T-cell (primary cell): ENCODE measurements at regions not wholly inside any gene's neighbourhood (a gene's known extent, or its start where the extent isn't known, plus 50 kb on each side); places are given as distances from the start of the nearest gene placed in this dataset.

Source experiments
- ATAC-seq, 4 experiments: fragments of 200-7000 bp in 3 of 4; fragments of 150-1000 bp in 1 of 4; cut with Tn5 transposase; replicated peaks in 1 of 4; 1 replicate in 3 of 4; 2 replicates in 1 of 4; pipeline ENCODE4 v1.10.0; 2021; ENCODE audit warnings: moderate library complexity in 3 of 4, mild to moderate bottlenecking in 2 of 4, moderate number of reproducible peaks in 1 of 4
- CTCF ChIA-PET, 2 donors: fragments of 300-600 bp; sonication (Branson Sonifier 250); formaldehyde crosslinking; loops; one replicate each; lab custom pipeline; 2022; ENCODE audit warnings: antibody characterized with exemption in 2 of 2; lab: Charles Lee
- POLR2A ChIA-PET, 2 donors: fragments of 300-600 bp; sonication (Branson Sonifier 250); formaldehyde crosslinking; loops; one replicate each; lab custom pipeline; 2022; ENCODE audit warnings: antibody characterized with exemption in 2 of 2; lab: Charles Lee
- DNase-seq, 35 experiments: peaks; one replicate each; pipeline versions ENCODE4 v3.0.0 to v3.0.0-alpha.2; 2013 to 2023
- H3K27ac ChIP-seq: one replicate; pipeline ENCODE4 v1.5.1; 2013; ENCODE audit warnings: low read length
- H3K27me3 ChIP-seq, 2 experiments: replicated peaks in 1 of 2; 1 replicate in 1 of 2; 2 replicates in 1 of 2; pipeline versions ENCODE4 v1.6.1 to v1.7.0; 2013; ENCODE audit warnings: low read length in 1 of 2, mixed read lengths in 1 of 2; ENCODE audit not compliant: control insufficient read depth in 2 of 2, insufficient read depth in 2 of 2; ENCODE audit errors: extremely low read depth in 1 of 2
- H3K36me3 ChIP-seq, 2 donors: 1 replicate in 1 of 2; 2 replicates in 1 of 2; pipeline versions ENCODE4 v1.6.1 to v1.7.0; 2013; ENCODE audit warnings: low read length in 1 of 2; ENCODE audit not compliant: control insufficient read depth in 2 of 2, insufficient read depth in 1 of 2; ENCODE audit errors: extremely low read depth in 1 of 2
- H3K4me1 ChIP-seq, 2 experiments: 1 replicate in 1 of 2; 2 replicates in 1 of 2; pipeline versions ENCODE4 v1.6.1 to v1.7.0; 2013; ENCODE audit warnings: low read length in 2 of 2, mixed read lengths in 1 of 2; ENCODE audit not compliant: insufficient read depth in 2 of 2, control insufficient read depth in 1 of 2; ENCODE audit errors: extremely low read depth in 1 of 2
- H3K4me3 ChIP-seq, 2 donors: 1 replicate in 1 of 2; 2 replicates in 1 of 2; pipeline versions ENCODE4 v1.5.1 to v1.7.0; 2013; ENCODE audit warnings: mild to moderate bottlenecking in 2 of 2, low read length in 1 of 2, moderate library complexity in 1 of 2; ENCODE audit not compliant: control insufficient read depth in 1 of 2; ENCODE audit errors: extremely low read depth in 1 of 2
- H3K9me3 ChIP-seq: 2 replicates; pipeline ENCODE4 v1.7.0; 2013
- H3K27ac Mint-ChIP-seq, 2 donors: one replicate each; pipeline ENCODE4 v1.8.0; 2020 to 2021; ENCODE audit warnings: mild to moderate bottlenecking in 2 of 2, mixed read lengths in 2 of 2
- H3K27me3 Mint-ChIP-seq, 2 donors: one replicate each; pipeline ENCODE4 v1.8.0; 2021 to 2022; ENCODE audit warnings: mixed read lengths in 2 of 2
- H3K36me3 Mint-ChIP-seq: one replicate; pipeline ENCODE4 v1.8.0; 2021; ENCODE audit warnings: mixed read lengths
- H3K4me1 Mint-ChIP-seq, 3 donors: one replicate each; pipeline ENCODE4 v1.8.0; 2020 to 2022; ENCODE audit warnings: mixed read lengths in 3 of 3, mild to moderate bottlenecking in 1 of 3
- H3K4me3 Mint-ChIP-seq, 3 donors: one replicate each; pipeline ENCODE4 v1.8.0; 2020 to 2022; ENCODE audit warnings: mild to moderate bottlenecking in 3 of 3, mixed read lengths in 3 of 3, moderate library complexity in 3 of 3
- H3K9me3 Mint-ChIP-seq, 3 donors: one replicate each; pipeline ENCODE4 v1.8.0; 2020 to 2022; ENCODE audit warnings: mixed read lengths in 3 of 3
- WGBS: methylation state at CpG from one replicate; pipeline ENCODE4 v1.1.5; 2013; ENCODE audit warnings: missing lambda C conversion rate; ENCODE audit not compliant: insufficient coverage; 5-methylcytosine and 5-hydroxymethylcytosine counted together

DNA sequence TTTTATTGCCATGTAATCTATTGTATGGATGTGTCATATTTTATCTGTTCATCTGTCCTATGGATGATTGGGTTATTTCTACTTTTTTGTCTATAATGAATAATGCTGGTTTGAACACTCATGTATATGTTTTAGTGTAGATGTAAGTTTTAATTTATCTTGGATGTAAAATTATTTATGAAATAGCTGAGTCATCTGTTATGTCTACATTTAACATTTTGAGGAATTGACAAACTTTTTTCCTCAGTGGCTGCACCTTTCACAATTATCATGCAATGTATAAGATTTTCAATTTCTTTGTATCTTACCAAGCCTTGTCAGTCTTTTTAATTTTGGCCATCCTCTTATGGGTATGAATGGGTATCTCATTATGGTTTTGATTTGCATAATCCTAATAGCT, 666.4 kb downstream of the DIPK2A start:
- no peak overlapping the region for H3K4me3 Mint-ChIP-seq
- H3K27ac ChIP-seq: no peak overlapping the region
- no peaks in the 10 kb centered on the region for H3K27me3 Mint-ChIP-seq
- H3K4me3 ChIP-seq: no peak overlapping the region
- no peaks in the 10 kb centered on the region for H3K36me3 ChIP-seq
- H3K36me3 Mint-ChIP-seq: no peaks in the 10 kb centered on the region
- no peaks in the 10 kb centered on the region for H3K27me3 ChIP-seq
- no peaks in the 10 kb centered on the region for H3K4me1 Mint-ChIP-seq
- ChIA-PET CTCF (no interaction called here), POLR2A (no interaction called here)
- DNase-seq: no peak
- no peak for ATAC-seq
- no peak overlapping the region for H3K27ac Mint-ChIP-seq
- no peaks in the 10 kb centered on the region for H3K4me1 ChIP-seq
- peaks cover 0 to 8% (median 0%) of the 10 kb centered on the region in 3 donors for H3K9me3 Mint-ChIP-seq
- no peaks in the 10 kb centered on the region for H3K9me3 ChIP-seq

DNA sequence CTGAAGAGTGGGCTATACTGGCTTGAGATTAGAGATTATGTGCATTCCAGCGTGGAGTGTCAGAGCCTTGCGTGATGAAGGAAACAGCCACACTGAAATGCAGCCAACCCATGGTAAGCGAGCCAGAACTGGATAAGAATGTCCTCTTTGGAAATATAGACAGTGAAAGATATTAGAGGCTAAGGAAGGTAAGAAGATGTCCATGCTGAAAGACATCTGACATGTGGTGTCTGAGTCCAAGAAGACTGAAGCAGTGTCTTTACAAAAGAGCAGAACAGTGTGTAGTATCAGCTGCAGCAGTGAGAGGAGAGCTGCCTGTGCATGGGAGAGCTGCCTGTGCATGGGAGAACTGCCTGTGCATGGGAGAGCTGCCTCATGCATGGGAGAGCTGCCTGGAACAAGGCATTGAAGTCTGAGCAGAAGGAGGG, 672.2 kb downstream of the DIPK2A start:
- H3K27ac ChIP-seq: no peak overlapping the region
- ATAC-seq (no peak), DNase-seq (no peak)
- no peaks in the 10 kb centered on the region for H3K36me3 ChIP-seq
- no peak overlapping the region for H3K27ac Mint-ChIP-seq
- no peaks in the 10 kb centered on the region for H3K4me1 Mint-ChIP-seq
- no peaks in the 10 kb centered on the region for H3K27me3 Mint-ChIP-seq
- peaks cover 0 to 6% (median 0%) of the 10 kb centered on the region in 3 donors for H3K9me3 Mint-ChIP-seq
- no peaks in the 10 kb centered on the region for H3K27me3 ChIP-seq
- ChIA-PET CTCF (no interaction called here), POLR2A (no interaction called here)
- WGBS: 70% methylated on average over 3 of the region's 3 CpGs
- no peak overlapping the region for H3K4me3 Mint-ChIP-seq
- no peaks in the 10 kb centered on the region for H3K4me1 ChIP-seq
- H3K36me3 Mint-ChIP-seq: no peaks in the 10 kb centered on the region
- no peaks in the 10 kb centered on the region for H3K9me3 ChIP-seq
- H3K4me3 ChIP-seq: no peak overlapping the region

DNA sequence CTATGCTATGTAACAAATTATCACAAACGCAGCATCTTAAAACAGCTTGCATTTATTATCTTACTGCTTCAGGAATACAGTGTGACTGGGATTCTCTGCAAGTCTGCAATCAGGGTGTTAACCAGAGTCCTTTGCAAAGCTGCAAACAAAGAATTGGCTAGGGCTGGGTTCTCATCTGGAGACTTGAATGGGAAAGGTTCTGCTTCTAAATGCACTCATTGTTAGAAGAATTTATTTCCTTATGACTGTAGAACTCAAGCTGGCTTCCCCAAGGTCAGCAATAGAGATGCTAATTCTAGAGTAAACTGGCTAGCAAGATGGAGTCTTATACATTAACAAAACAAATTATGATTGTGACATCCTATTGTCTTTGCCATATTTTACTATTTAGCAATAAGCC, 673.7 kb downstream of the DIPK2A start:
- no peak overlapping the region for H3K27ac ChIP-seq

DNA sequence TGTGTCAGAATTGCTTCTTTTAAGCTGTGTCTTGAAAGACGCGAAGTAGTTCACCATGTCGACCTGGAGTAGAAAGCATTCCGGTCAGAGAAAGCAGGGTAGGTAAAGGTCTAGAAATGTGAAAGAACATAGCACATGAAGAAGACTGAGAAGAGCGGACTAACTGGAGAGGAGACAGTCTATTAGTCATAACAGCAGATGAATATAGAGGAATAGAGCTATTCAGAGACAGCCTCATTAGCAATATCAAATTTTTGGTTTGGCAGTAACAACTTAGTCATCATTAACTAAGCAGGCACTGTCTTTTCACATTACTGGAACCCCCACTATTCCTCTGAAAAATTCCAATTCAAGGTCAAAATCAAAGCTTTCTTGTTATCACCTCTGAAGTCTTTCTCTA, 678.8 kb downstream of the DIPK2A start:
- 95% methylated on average over 5 of the region's 5 CpGs for WGBS
- H3K4me3 ChIP-seq: no peak overlapping the region
- POLR2A ChIA-PET: interaction anchor here in 1 of 2 donors (0.9 kb wide), 1 partner anchor 46 kb away, joined by 3 read pairs; no protein-coding TSS in a partner anchor

More for the DNA sequence above, 673.7 kb downstream of the DIPK2A start:
- Histone ChIP-seq H3K27me3 (no peaks in the 10 kb centered on the region), H3K36me3 (no peaks in the 10 kb centered on the region), H3K9me3 (no peaks in the 10 kb centered on the region), H3K4me1 (no peaks in the 10 kb centered on the region), H3K4me3 (no peak overlapping the region)
- ChIA-PET CTCF (no interaction called here), POLR2A (no interaction called here)
- DNase-seq (no peak), ATAC-seq (no peak)
- Mint-ChIP-seq H3K36me3 (no peaks in the 10 kb centered on the region), H3K27ac (no peak overlapping the region), H3K9me3 (peaks cover 0 to 5% (median 0%) of the 10 kb centered on the region in 3 donors), H3K27me3 (no peaks in the 10 kb centered on the region), H3K4me3 (no peak overlapping the region), H3K4me1 (no peaks in the 10 kb centered on the region)
- no CpG with 5 or more reads among the region's 1 CpG for WGBS

DNA sequence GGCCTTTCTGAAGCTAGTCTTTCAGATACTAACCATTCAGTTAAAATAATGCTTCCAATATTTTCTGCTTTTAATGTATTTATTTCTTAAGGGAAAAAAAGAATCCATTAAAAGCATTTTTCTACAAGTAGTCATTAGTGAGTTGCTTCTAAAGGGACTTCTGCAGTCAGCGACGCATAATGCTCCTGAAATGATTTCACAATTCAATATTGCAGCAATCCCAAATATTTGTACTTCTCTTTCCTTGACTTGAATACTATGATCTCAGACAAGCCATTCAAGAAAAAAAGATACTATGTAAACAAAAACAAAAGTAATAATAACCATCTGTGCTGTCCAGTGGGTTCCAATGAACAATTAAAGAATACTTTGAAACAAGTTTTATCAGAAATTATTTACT, 681.0 kb downstream of the DIPK2A start:
- ATAC-seq (no peak), DNase-seq (no peak)
- ChIA-PET CTCF (interaction anchor here in 1 of 2 donors (0.6 kb wide), 1 partner anchor 1178 kb away, joined by 3 read pairs; no protein-coding TSS in a partner anchor), POLR2A (no interaction called here)
- H3K27ac Mint-ChIP-seq: no peak overlapping the region
- Histone ChIP-seq H3K4me3 (no peak overlapping the region), H3K36me3 (no peaks in the 10 kb centered on the region), H3K4me1 (no peaks in the 10 kb centered on the region), H3K9me3 (no peaks in the 10 kb centered on the region), H3K27me3 (no peaks in the 10 kb centered on the region), H3K27ac (no peak overlapping the region)
- H3K4me1 Mint-ChIP-seq: no peaks in the 10 kb centered on the region
- H3K36me3 Mint-ChIP-seq: no peaks in the 10 kb centered on the region
- no peaks in the 10 kb centered on the region for H3K9me3 Mint-ChIP-seq
- WGBS: no CpG with 5 or more reads among the region's 2 CpGs
- no peaks in the 10 kb centered on the region for H3K27me3 Mint-ChIP-seq
- no peak overlapping the region for H3K4me3 Mint-ChIP-seq

More for the DNA sequence above, 678.8 kb downstream of the DIPK2A start:
- Histone ChIP-seq H3K4me1 (no peaks in the 10 kb centered on the region), H3K36me3 (no peaks in the 10 kb centered on the region), H3K27ac (no peak overlapping the region), H3K9me3 (no peaks in the 10 kb centered on the region), H3K27me3 (no peaks in the 10 kb centered on the region)
- DNase-seq (no peak), ATAC-seq (no peak)
- Mint-ChIP-seq H3K4me1 (no peaks in the 10 kb centered on the region), H3K9me3 (no peaks in the 10 kb centered on the region), H3K27ac (no peak overlapping the region), H3K4me3 (no peak overlapping the region), H3K27me3 (no peaks in the 10 kb centered on the region), H3K36me3 (no peaks in the 10 kb centered on the region)
- CTCF ChIA-PET: no interaction called here

DNA sequence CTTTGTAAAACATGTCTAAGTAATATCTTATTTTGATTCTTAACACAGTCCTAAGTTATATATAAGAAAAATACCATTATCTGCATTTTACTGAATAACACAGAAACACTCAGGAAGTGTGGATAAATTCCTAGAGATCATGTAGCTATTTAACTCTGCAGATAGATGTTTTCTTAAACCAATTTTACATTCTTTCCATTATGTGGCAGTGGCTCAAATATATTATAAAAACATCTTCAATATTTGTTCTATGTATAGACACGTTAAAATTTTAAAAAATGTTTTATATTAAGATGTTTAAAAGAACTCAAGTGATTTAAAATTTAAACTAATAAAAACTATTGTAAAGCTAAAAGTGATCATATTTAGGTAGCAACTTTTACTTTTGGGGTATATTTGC, 683.8 kb downstream of the DIPK2A start:
- ATAC-seq: no peak
- CTCF ChIA-PET: interaction anchor here in 1 of 2 donors (0.6 kb wide), 1 partner anchor 1989 kb away, joined by 3 read pairs; no protein-coding TSS in a partner anchor
- no peaks in the 10 kb centered on the region for H3K36me3 ChIP-seq
- no peaks in the 10 kb centered on the region for H3K27me3 Mint-ChIP-seq
- H3K4me1 ChIP-seq: peaks cover 0 to 3% of the 10 kb centered on the region in 2 experiments
- H3K36me3 Mint-ChIP-seq: no peaks in the 10 kb centered on the region
- H3K27ac ChIP-seq: no peak overlapping the region
- WGBS: no CpG with 5 or more reads among the region's 1 CpG
- H3K4me1 Mint-ChIP-seq: no peaks in the 10 kb centered on the region
- no peak overlapping the region for H3K27ac Mint-ChIP-seq
- no peaks in the 10 kb centered on the region for H3K9me3 Mint-ChIP-seq
- H3K27me3 ChIP-seq: no peaks in the 10 kb centered on the region
- no peak for DNase-seq
- H3K9me3 ChIP-seq: no peaks in the 10 kb centered on the region
- H3K4me3 Mint-ChIP-seq: no peak overlapping the region
- no peak overlapping the region for H3K4me3 ChIP-seq
- POLR2A ChIA-PET: no interaction called here

DNA sequence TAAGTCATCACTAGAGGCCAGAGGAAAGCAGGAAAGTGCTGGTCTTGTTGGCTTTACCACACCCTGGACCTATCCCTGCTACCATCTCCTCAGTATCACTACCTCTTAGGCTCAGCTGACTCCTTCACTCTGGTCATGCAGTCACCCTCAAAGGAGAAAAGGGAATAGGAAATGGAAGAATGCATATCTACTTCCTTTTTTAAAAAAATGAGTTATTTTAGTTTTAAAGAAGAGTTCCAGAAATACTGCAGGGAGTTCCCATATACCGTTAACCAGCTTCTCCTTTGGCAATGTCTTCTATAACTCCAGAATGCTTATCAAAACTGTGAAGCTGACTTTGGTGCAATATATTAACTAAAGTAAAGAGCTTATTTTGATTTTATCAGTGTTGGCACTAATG, 688.6 kb downstream of the DIPK2A start:
- H3K4me3 Mint-ChIP-seq: no peak overlapping the region
- Histone ChIP-seq H3K9me3 (no peaks in the 10 kb centered on the region), H3K4me3 (no peak overlapping the region), H3K36me3 (no peaks in the 10 kb centered on the region), H3K27ac (no peak overlapping the region), H3K4me1 (peaks cover 0 to 3% of the 10 kb centered on the region in 2 experiments), H3K27me3 (no peaks in the 10 kb centered on the region)
- no peaks in the 10 kb centered on the region for H3K4me1 Mint-ChIP-seq
- WGBS: no CpG with 5 or more reads among the region's 1 CpG
- peaks cover 0 to 12% (median 7%) of the 10 kb centered on the region in 3 donors for H3K9me3 Mint-ChIP-seq
- no peaks in the 10 kb centered on the region for H3K27me3 Mint-ChIP-seq
- POLR2A ChIA-PET: no interaction called here
- no peak for ATAC-seq
- CTCF ChIA-PET: no interaction called here
- no peaks in the 10 kb centered on the region for H3K36me3 Mint-ChIP-seq
- DNase-seq: no peak
- H3K27ac Mint-ChIP-seq: no peak overlapping the region
